ENCODE measurements at regions not wholly inside any gene's neighbourhood (a gene's known extent, or its start where the extent isn't known, plus 50 kb on each side); places are given as distances from the start of the nearest gene placed in this dataset.

DNA sequence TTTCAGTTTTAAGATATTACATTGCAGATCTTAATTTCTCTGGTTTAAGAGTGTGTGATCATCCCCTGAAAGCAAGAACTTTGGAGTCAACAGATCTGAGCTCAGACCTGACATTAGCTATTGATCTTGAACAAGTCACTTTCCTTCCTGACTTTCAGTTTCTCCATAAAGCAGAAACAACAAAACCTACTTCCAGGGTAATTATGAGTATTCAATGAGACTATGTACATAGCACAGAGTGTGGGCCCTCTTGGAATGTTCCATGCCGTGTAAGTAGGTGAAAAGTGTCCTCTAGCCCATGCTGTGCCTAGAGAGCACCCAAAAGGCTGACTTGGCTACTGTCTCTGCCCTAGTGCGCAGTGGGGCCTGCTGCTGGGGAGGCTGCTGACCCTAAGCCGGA, 188.0 kb upstream of the RPL34 start:
- peaks cover 0 to 6% (median 0%) of the 10 kb centered on the region in 6 donors for H3K4me1 ChIP-seq
- no peaks in the 10 kb centered on the region for H3K27me3 ChIP-seq (replicated peaks in 1 of 7)
- 92 to 98% (median 93%) methylated on average over 3 of the region's 3 CpGs for WGBS, 5 donors
- TF ChIP-seq POLR2A (IDR thresholded peaks at IDR 0.05): no peak
- no peak for TF ChIP-seq POLR2AphosphoS5 (IDR thresholded peaks at IDR 0.05)
- TF ChIP-seq, protein P1, sequence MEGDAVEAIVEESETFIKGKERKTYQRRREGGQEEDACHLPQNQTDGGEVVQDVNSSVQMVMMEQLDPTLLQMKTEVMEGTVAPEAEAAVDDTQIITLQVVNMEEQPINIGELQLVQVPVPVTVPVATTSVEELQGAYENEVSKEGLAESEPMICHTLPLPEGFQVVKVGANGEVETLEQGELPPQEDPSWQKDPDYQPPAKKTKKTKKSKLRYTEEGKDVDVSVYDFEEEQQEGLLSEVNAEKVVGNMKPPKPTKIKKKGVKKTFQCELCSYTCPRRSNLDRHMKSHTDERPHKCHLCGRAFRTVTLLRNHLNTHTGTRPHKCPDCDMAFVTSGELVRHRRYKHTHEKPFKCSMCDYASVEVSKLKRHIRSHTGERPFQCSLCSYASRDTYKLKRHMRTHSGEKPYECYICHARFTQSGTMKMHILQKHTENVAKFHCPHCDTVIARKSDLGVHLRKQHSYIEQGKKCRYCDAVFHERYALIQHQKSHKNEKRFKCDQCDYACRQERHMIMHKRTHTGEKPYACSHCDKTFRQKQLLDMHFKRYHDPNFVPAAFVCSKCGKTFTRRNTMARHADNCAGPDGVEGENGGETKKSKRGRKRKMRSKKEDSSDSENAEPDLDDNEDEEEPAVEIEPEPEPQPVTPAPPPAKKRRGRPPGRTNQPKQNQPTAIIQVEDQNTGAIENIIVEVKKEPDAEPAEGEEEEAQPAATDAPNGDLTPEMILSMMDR (IDR thresholded peaks at IDR 0.05 in 8 of 11, conservative IDR thresholded peaks at IDR 0.05 in 3 of 11): no peak
- H3K9me3 ChIP-seq: no peaks in the 10 kb centered on the region
- no peak for DNase-seq
- no peak overlapping the region for H3K4me3 ChIP-seq
- H3K27ac ChIP-seq: peak overlapping the region in 3 of 8 donors; percentile 4 to 34 (median 4)
- intact Hi-C loops (cut with DNase I; ENCODE audit: low total_unique reads): no loop called here
- no peaks in the 10 kb centered on the region for H3K36me3 ChIP-seq

DNA sequence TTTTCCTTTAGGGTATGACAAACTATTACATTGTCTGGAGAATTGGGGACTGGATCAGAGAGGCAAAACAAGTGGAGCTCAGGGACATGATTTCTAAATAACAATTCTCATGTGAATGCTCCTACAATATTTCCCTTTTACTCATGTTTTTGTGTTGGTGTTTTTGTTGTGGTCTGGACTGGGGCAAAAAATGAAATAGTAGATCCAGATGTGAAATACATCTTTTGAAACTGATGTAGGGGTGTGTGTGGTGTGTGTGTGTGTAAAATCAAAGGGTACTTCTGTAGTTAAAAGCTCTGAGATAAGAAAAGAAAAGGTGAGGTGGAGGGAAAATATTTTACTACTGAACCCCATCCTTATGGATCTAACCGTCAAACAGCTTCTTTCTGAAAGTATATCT, 188.4 kb upstream of the RPL34 start:
- WGBS, 5 donors: 80 to 94% (median 90%) methylated on average over 1 of the region's 1 CpG
- Histone ChIP-seq H3K27ac (peak overlapping the region in 2 of 8 donors; percentile 4 to 34), H3K36me3 (no peaks in the 10 kb centered on the region), H3K4me1 (peaks cover 0 to 6% (median 0%) of the 10 kb centered on the region in 6 donors), H3K27me3 (replicated peaks in 1 of 7) (no peaks in the 10 kb centered on the region), H3K4me3 (no peak overlapping the region), H3K9me3 (no peaks in the 10 kb centered on the region)
- TF ChIP-seq POLR2A (IDR thresholded peaks at IDR 0.05): no peak
- TF ChIP-seq POLR2AphosphoS5 (IDR thresholded peaks at IDR 0.05): no peak
- TF ChIP-seq, protein P1 (IDR thresholded peaks at IDR 0.05 in 8 of 11, conservative IDR thresholded peaks at IDR 0.05 in 3 of 11): no peak
- intact Hi-C loops (cut with DNase I; ENCODE audit: low total_unique reads): no loop called here
- DNase-seq: no peak

DNA sequence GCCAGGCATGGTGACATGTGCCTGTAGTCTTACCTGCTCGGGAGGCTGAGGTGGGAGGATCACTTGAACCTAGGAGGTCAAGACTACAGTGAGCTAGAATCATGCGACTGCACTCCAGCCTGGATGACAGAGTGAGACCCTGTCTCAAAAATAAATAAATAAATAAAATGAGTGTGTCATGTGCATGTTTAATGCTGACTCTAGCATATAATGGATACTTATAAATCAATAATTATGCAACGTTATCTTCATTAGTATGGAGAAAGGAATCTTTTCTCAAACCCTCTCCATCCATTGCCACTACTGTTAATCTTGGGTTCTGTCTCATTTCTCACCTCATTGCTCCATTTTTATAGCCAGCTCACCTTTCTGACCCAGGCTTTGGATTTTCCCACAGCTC, 189.5 kb upstream of the RPL34 start:
- no peak for DNase-seq
- intact Hi-C loops (cut with DNase I; ENCODE audit: low total_unique reads): no loop called here
- TF ChIP-seq, protein P1 (IDR thresholded peaks at IDR 0.05 in 8 of 11, conservative IDR thresholded peaks at IDR 0.05 in 3 of 11): no peak
- no peak for TF ChIP-seq POLR2A (IDR thresholded peaks at IDR 0.05)
- no peak for TF ChIP-seq POLR2AphosphoS5 (IDR thresholded peaks at IDR 0.05)
- H3K27ac ChIP-seq: no peak overlapping the region
- 79 to 95% (median 88%) methylated on average over 3 of the region's 3 CpGs for WGBS, 5 donors
- peaks cover 0 to 6% (median 0%) of the 10 kb centered on the region in 6 donors for H3K4me1 ChIP-seq
- no peaks in the 10 kb centered on the region for H3K9me3 ChIP-seq
- H3K27me3 ChIP-seq (replicated peaks in 1 of 7): no peaks in the 10 kb centered on the region
- no peaks in the 10 kb centered on the region for H3K36me3 ChIP-seq
- H3K4me3 ChIP-seq: no peak overlapping the region

DNA sequence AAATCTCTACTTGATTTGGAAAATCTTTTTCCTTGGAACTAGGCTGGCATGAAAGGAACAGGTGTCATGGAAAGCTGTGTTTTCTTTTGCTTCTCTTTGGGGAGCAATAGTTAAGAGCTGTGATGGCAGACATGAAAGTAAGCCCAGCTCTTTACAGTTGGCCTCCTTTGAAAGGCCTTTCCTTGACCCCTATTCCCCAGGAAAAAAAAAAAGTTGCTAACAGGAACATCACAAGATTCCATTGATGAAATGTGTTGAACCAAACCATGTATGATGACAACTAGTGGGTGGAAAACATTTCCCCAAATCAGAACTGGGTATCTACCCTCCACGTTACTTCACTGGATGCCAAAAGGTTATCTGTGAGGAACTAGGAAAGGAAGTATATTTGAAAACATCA, 190.7 kb upstream of the RPL34 start:
- no peak for DNase-seq
- peaks cover 0 to 6% (median 0%) of the 10 kb centered on the region in 6 donors for H3K4me1 ChIP-seq
- intact Hi-C loops (cut with DNase I; ENCODE audit: low total_unique reads): no loop called here
- no peak overlapping the region for H3K27ac ChIP-seq
- no peak overlapping the region for H3K4me3 ChIP-seq
- H3K36me3 ChIP-seq: no peaks in the 10 kb centered on the region
- no peaks in the 10 kb centered on the region for H3K9me3 ChIP-seq
- TF ChIP-seq, protein P1 (IDR thresholded peaks at IDR 0.05 in 8 of 11, conservative IDR thresholded peaks at IDR 0.05 in 3 of 11): no peak
- H3K27me3 ChIP-seq (replicated peaks in 1 of 7): no peaks in the 10 kb centered on the region
- 54 to 69% (median 58%) methylated on average over 1 of the region's 1 CpG for WGBS, 5 donors
